K562 (cell line): ENCODE measurements at regions not wholly inside any gene's neighbourhood (a gene's known extent, or its start where the extent isn't known, plus 50 kb on each side); places are given as distances from the start of the nearest gene placed in this dataset.

Experiments
- ATF1 ChIP-seq, 2 experiments: fragments of 450-650 bp in 1 of 2; IDR thresholded peaks; 2 replicates each; pipeline ENCODE4 v1.6.1; 2016; ENCODE audit warnings: missing compliant biosample characterization in 1 of 2, missing genetic modification characterization in 1 of 2
- CAMTA2 ChIP-seq: fragments of 250-450 bp; sonication (Bioruptor Pico); conservative IDR thresholded peaks from 2 replicates; pipeline ENCODE4 v1.5.1; 2022
- CBFA2T3 ChIP-seq: fragments of 450-650 bp; IDR thresholded peaks from 2 replicates; pipeline ENCODE4 v1.6.1; 2017
- ERF ChIP-seq: fragments of 450-650 bp; formaldehyde crosslinking; IDR thresholded peaks from 2 replicates; pipeline ENCODE4 v1.4.0; 2020; ENCODE audit warnings: mild to moderate bottlenecking, mixed read lengths
- FOXA3 ChIP-seq, 2 experiments: fragments of 450-650 bp in 1 of 2; sonication (generic) in 1 of 2; formaldehyde crosslinking; IDR thresholded peaks in 1 of 2; conservative IDR thresholded peaks in 1 of 2; 2 replicates each; pipeline versions ENCODE4 v1.4.0 to v1.8.0; 2020 to 2022; ENCODE audit warnings: mild to moderate bottlenecking in 2 of 2, missing genetic modification reagents in 1 of 2
- FUS ChIP-seq: fragments of 200-400 bp; formaldehyde crosslinking; optimal IDR thresholded peaks from 2 replicates; pipeline ENCODE3; 2017; ENCODE audit warnings: low read depth, low read length
- GATAD2A ChIP-seq: fragments of 450-650 bp; IDR thresholded peaks from 2 replicates; pipeline ENCODE4 v1.6.1; 2017
- KAT8 ChIP-seq: fragments of 450-650 bp; IDR thresholded peaks from 2 replicates; pipeline ENCODE4 v1.6.1; 2016; ENCODE audit warnings: low read depth, mild to moderate bottlenecking
- MAZ ChIP-seq, 2 experiments: fragments of 450-650 bp in 1 of 2; sonication (generic) in 1 of 2; formaldehyde crosslinking; IDR thresholded peaks in 1 of 2; conservative IDR thresholded peaks in 1 of 2; 2 replicates each; pipeline versions ENCODE4 v1.4.0 to v1.5.0; 2020; ENCODE audit warnings: mild to moderate bottlenecking in 1 of 2, missing genetic modification reagents in 1 of 2
- MIER1 ChIP-seq: fragments of 450-650 bp; IDR thresholded peaks from 2 replicates; pipeline ENCODE4 v1.6.1; 2016; ENCODE audit warnings: antibody characterized with exemption, mild to moderate bottlenecking, low read depth
- MTF1 ChIP-seq: fragments of 250-450 bp; sonication (Bioruptor Pico); IDR thresholded peaks from 2 replicates; pipeline ENCODE4 v1.9.0; 2021; ENCODE audit warnings: moderate library complexity, mild to moderate bottlenecking, inconsistent platforms, borderline replicate concordance
- POU5F1 ChIP-seq: fragments of 150-350 bp; IDR thresholded peaks from 2 replicates; pipeline ENCODE4 v1.6.1; 2014; ENCODE audit warnings: borderline replicate concordance, low read length, low read depth, mild to moderate bottlenecking; ENCODE audit not compliant: partially characterized antibody
- SMAD2 ChIP-seq: fragments of 150-350 bp; IDR thresholded peaks from 2 replicates; pipeline ENCODE4 v1.6.1; 2014; ENCODE audit warnings: low read depth, mild to moderate bottlenecking, low read length
- ZNF165 ChIP-seq: fragments of 250-450 bp; sonication (Bioruptor Pico); IDR thresholded peaks from 2 replicates; pipeline ENCODE4 v1.4.0; 2020; ENCODE audit warnings: borderline replicate concordance
- ZNF436 ChIP-seq: fragments of 250-450, 450-650 bp; sonication (Bioruptor Pico); formaldehyde crosslinking; IDR thresholded peaks from 2 replicates; pipeline ENCODE4 v1.7.0; 2020; ENCODE audit warnings: mild to moderate bottlenecking
- ZNF561 ChIP-seq: fragments of 450-650 bp; formaldehyde crosslinking; conservative IDR thresholded peaks from 2 replicates; pipeline ENCODE4 v1.4.0; 2020; ENCODE audit warnings: mild to moderate bottlenecking, moderate library complexity
- TF ChIP-seq, protein P1 (sequence below): sonication (generic); formaldehyde crosslinking; IDR thresholded peaks from 2 replicates; pipeline ENCODE4 v1.8.1; 2022; ENCODE audit warnings: missing genetic modification reagents
- TF ChIP-seq, protein P2 (sequence below): sonication (generic); formaldehyde crosslinking; IDR thresholded peaks from 2 replicates; pipeline ENCODE4 v1.8.0; 2022; ENCODE audit warnings: missing genetic modification reagents, mild to moderate bottlenecking, borderline replicate concordance
- TF ChIP-seq, protein P3 (sequence below), 2 experiments: fragments of 450-650 bp in 1 of 2; sonication (generic) in 1 of 2; formaldehyde crosslinking; conservative IDR thresholded peaks; 2 replicates each; pipeline versions ENCODE4 v1.4.0 to v1.8.1; 2020 to 2022; ENCODE audit warnings: mild to moderate bottlenecking in 1 of 2, missing genetic modification reagents in 1 of 2
- TF ChIP-seq, protein P4 (sequence below), 3 experiments: fragments of 200-800 bp in 1 of 3; fragments of 250-450 bp in 1 of 3; fragments of 450-650 bp in 1 of 3; sonication (Bioruptor Pico) in 1 of 3; sonication (Bioruptor generic) in 1 of 3; formaldehyde crosslinking in 1 of 3; IDR thresholded peaks; 2 replicates each; pipeline versions ENCODE4 v1.6.1 to v1.8.0; 2016 to 2022; ENCODE audit warnings: mild to moderate bottlenecking in 2 of 3, missing genetic modification characterization in 2 of 3, missing compliant biosample characterization in 1 of 3, moderate library complexity in 1 of 3
- TF ChIP-seq, protein P5 (sequence below): fragments of 450-650 bp; formaldehyde crosslinking; IDR thresholded peaks from 2 replicates; pipeline ENCODE4 v1.4.0; 2022; ENCODE audit warnings: missing genetic modification characterization

DNA sequence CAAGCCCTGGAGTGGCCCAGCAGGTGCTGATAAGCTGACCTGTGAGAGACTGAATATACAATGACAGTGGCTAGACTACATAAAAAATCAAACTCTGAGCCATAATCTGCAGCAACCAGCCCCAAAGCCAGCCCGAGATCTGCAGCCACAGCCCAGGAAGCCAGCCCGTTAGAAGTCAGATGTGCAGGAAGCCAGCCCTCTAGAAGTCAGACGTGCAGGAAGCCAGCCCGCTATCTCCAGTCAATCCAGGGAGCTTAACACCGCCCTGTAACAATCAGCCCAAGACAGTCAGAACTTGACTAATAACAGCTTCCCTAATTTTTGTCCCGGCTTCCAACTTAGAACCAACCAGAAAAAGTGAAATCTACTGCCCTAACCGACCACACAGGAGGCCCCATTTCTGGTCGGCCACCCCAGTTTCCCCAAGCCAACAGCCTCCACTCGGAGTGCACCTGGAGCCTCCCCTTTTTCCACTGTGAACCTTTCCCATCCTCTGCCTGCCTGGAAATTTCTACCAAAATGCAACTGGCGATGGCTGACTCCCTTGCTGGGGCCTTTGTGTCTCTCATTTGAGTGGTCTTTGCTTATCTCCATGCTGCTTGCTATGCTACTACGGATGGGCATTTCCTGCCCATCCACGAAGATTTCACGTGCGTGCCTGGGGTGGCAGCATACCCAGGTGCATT lies 769.3 kb downstream of the KCNJ18 start (continued):
- TF ChIP-seq MTF1 (no peak), MIER1 (no peak), MAZ (CRISPR knock-in tag; conservative IDR thresholded peaks at IDR 0.05 in 1 of 2, IDR thresholded peaks at IDR 0.05 in 1 of 2) (no peak), ZNF165 (no peak), GATAD2A (no peak), ZNF436 (no peak), ATF1 (CRISPR knock-in tag; IDR thresholded peaks at IDR 0.05) (no peak), ATF1 (tag; IDR thresholded peaks at IDR 0.05) (no peak), ZNF561 (CRISPR knock-in tag) (no peak), KAT8 (no peak), CBFA2T3 (peak; percentile 84), ERF (no peak), CAMTA2 (CRISPR knock-in tag) (no peak), POU5F1 (no peak), FOXA3 (CRISPR knock-in tag; conservative IDR thresholded peaks at IDR 0.05 in 1 of 2, IDR thresholded peaks at IDR 0.05 in 1 of 2) (no peak), SMAD2 (no peak), FUS (no peak)
- TF ChIP-seq, protein P1, sequence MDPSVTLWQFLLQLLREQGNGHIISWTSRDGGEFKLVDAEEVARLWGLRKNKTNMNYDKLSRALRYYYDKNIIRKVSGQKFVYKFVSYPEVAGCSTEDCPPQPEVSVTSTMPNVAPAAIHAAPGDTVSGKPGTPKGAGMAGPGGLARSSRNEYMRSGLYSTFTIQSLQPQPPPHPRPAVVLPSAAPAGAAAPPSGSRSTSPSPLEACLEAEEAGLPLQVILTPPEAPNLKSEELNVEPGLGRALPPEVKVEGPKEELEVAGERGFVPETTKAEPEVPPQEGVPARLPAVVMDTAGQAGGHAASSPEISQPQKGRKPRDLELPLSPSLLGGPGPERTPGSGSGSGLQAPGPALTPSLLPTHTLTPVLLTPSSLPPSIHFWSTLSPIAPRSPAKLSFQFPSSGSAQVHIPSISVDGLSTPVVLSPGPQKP (CRISPR knock-in tag), result no peak
- TF ChIP-seq, protein P2, sequence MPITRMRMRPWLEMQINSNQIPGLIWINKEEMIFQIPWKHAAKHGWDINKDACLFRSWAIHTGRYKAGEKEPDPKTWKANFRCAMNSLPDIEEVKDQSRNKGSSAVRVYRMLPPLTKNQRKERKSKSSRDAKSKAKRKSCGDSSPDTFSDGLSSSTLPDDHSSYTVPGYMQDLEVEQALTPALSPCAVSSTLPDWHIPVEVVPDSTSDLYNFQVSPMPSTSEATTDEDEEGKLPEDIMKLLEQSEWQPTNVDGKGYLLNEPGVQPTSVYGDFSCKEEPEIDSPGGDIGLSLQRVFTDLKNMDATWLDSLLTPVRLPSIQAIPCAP, result no peak
- TF ChIP-seq, protein P3, sequence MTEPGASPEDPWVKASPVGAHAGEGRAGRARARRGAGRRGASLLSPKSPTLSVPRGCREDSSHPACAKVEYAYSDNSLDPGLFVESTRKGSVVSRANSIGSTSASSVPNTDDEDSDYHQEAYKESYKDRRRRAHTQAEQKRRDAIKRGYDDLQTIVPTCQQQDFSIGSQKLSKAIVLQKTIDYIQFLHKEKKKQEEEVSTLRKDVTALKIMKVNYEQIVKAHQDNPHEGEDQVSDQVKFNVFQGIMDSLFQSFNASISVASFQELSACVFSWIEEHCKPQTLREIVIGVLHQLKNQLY (CRISPR knock-in tag; conservative IDR thresholded peaks at IDR 0.05), result no peak
- TF ChIP-seq, protein P4, sequence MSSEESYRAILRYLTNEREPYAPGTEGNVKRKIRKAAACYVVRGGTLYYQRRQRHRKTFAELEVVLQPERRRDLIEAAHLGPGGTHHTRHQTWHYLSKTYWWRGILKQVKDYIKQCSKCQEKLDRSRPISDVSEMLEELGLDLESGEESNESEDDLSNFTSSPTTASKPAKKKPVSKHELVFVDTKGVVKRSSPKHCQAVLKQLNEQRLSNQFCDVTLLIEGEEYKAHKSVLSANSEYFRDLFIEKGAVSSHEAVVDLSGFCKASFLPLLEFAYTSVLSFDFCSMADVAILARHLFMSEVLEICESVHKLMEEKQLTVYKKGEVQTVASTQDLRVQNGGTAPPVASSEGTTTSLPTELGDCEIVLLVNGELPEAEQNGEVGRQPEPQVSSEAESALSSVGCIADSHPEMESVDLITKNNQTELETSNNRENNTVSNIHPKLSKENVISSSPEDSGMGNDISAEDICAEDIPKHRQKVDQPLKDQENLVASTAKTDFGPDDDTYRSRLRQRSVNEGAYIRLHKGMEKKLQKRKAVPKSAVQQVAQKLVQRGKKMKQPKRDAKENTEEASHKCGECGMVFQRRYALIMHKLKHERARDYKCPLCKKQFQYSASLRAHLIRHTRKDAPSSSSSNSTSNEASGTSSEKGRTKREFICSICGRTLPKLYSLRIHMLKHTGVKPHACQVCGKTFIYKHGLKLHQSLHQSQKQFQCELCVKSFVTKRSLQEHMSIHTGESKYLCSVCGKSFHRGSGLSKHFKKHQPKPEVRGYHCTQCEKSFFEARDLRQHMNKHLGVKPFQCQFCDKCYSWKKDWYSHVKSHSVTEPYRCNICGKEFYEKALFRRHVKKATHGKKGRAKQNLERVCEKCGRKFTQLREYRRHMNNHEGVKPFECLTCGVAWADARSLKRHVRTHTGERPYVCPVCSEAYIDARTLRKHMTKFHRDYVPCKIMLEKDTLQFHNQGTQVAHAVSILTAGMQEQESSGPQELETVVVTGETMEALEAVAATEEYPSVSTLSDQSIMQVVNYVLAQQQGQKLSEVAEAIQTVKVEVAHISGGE (CRISPR knock-in tag; IDR thresholded peaks at IDR 0.05), result no peak
- TF ChIP-seq, protein P5, sequence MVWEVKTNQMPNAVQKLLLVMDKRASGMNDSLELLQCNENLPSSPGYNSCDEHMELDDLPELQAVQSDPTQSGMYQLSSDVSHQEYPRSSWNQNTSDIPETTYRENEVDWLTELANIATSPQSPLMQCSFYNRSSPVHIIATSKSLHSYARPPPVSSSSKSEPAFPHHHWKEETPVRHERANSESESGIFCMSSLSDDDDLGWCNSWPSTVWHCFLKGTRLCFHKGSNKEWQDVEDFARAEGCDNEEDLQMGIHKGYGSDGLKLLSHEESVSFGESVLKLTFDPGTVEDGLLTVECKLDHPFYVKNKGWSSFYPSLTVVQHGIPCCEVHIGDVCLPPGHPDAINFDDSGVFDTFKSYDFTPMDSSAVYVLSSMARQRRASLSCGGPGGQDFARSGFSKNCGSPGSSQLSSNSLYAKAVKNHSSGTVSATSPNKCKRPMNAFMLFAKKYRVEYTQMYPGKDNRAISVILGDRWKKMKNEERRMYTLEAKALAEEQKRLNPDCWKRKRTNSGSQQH, result no peak
